ENCODE measurements at regions not wholly inside any gene's neighbourhood (a gene's known extent, or its start where the extent isn't known, plus 50 kb on each side); places are given as distances from the start of the nearest gene placed in this dataset.
"Not testable (repeated sequence)": the region's sequence is repeated elsewhere in the genome, so short reads cannot be mapped to it uniquely, and the experiment has no call there.

GRCh38 chr12:23245186-23245585 is 620.2 kb downstream of the ETNK1 start:
- no peaks in the 10 kb centered on the region for H4K20me1 ChIP-seq (ENCODE audit: control insufficient read depth, extremely low read depth, insufficient read depth, low read length)
- FAIRE-seq = no peak
- no peak overlapping the region for H3K4me2 ChIP-seq (ENCODE audit: control insufficient read depth, extremely low read depth, insufficient read depth, low read depth, low read length)
- H3K9me3 ChIP-seq (ENCODE audit: control insufficient read depth, low read depth, low read length) = no peaks in the 10 kb centered on the region
- no peaks in the 10 kb centered on the region for H3K36me3 ChIP-seq (ENCODE audit: control insufficient read depth in 2 of 2, extremely low read depth in 1 of 2, insufficient read depth in 2 of 2, low read length in 2 of 2)
- no peak for TF ChIP-seq CTCF (optimal IDR thresholded peaks at IDR 0.05 in 1 of 3, IDR thresholded peaks at IDR 0.05 in 1 of 3, conservative IDR thresholded peaks at IDR 0.05 in 1 of 3; ENCODE audit: extremely low read depth in 1 of 3, insufficient read depth in 2 of 3, low read length in 3 of 3)
- no peak for TF ChIP-seq EZH2 (IDR thresholded peaks at IDR 0.05; ENCODE audit: low read length)
- no peaks in the 10 kb centered on the region for H3K4me1 ChIP-seq (ENCODE audit: control insufficient read depth, extremely low read depth, insufficient read depth, low read length)
- H3K27me3 ChIP-seq (ENCODE audit: control insufficient read depth, extremely low read depth, insufficient read depth, low read length) = no peaks in the 10 kb centered on the region
- H3K27ac ChIP-seq (ENCODE audit: control insufficient read depth, insufficient read depth, low read length) = no peak overlapping the region
- no peaks in the 10 kb centered on the region for H3K9me1 ChIP-seq (ENCODE audit: control insufficient read depth, extremely low read depth, insufficient read depth, low read length)
- DNase-seq (ENCODE audit: low read depth, low spot score) = no peak
- no peaks in the 10 kb centered on the region for H3K79me2 ChIP-seq (ENCODE audit: control insufficient read depth, insufficient read depth, low read length)
- no peak overlapping the region for H2AFZ ChIP-seq (ENCODE audit: control insufficient read depth, low read length)
- H3K9ac ChIP-seq (ENCODE audit: control insufficient read depth, extremely low read depth, insufficient read depth, low read length) = no peak overlapping the region
- no peak overlapping the region for H3K4me3 ChIP-seq (ENCODE audit: control insufficient read depth in 2 of 3, extremely low read depth in 1 of 3, insufficient read depth in 2 of 3, low read depth in 1 of 3, low read length in 3 of 3)
- dilution Hi-C loops (cut with MboI; ENCODE audit: extremely low pct_ligation_motif_present, low sequenced_read_pairs) = no loop called here

- FAIRE-seq (no peak), DNase-seq (ENCODE audit: low read depth, low spot score) (no peak)
- dilution Hi-C loops (cut with MboI; ENCODE audit: extremely low pct_ligation_motif_present, low sequenced_read_pairs) = no loop called here
Observed at GRCh38 chr12:23253191-23253590, 628.2 kb downstream of the ETNK1 start.

GRCh38 chr12:23253910-23254309 is 628.9 kb downstream of the ETNK1 start:
- H3K36me3 ChIP-seq (ENCODE audit: control insufficient read depth in 2 of 2, extremely low read depth in 1 of 2, insufficient read depth in 2 of 2, low read length in 2 of 2); H3K4me3 ChIP-seq (ENCODE audit: control insufficient read depth in 2 of 3, extremely low read depth in 1 of 3, insufficient read depth in 2 of 3, low read depth in 1 of 3, low read length in 3 of 3); dilution Hi-C loops (cut with MboI; ENCODE audit: extremely low pct_ligation_motif_present, low sequenced_read_pairs); H3K4me1 ChIP-seq (ENCODE audit: control insufficient read depth, extremely low read depth, insufficient read depth, low read length); H3K4me2 ChIP-seq (ENCODE audit: control insufficient read depth, extremely low read depth, insufficient read depth, low read depth, low read length); H3K27me3 ChIP-seq (ENCODE audit: control insufficient read depth, extremely low read depth, insufficient read depth, low read length); H3K27ac ChIP-seq (ENCODE audit: control insufficient read depth, insufficient read depth, low read length); H3K9me3 ChIP-seq (ENCODE audit: control insufficient read depth, low read depth, low read length); H3K79me2 ChIP-seq (ENCODE audit: control insufficient read depth, insufficient read depth, low read length); H3K9me1 ChIP-seq (ENCODE audit: control insufficient read depth, extremely low read depth, insufficient read depth, low read length); DNase-seq (ENCODE audit: low read depth, low spot score); FAIRE-seq; H2AFZ ChIP-seq (ENCODE audit: control insufficient read depth, low read length); H4K20me1 ChIP-seq (ENCODE audit: control insufficient read depth, extremely low read depth, insufficient read depth, low read length); H3K9ac ChIP-seq (ENCODE audit: control insufficient read depth, extremely low read depth, insufficient read depth, low read length): not testable (repeated sequence)

More at GRCh38 chr12:23253191-23253590, 628.2 kb downstream of the ETNK1 start:
- TF ChIP-seq CTCF (optimal IDR thresholded peaks at IDR 0.05 in 1 of 3, IDR thresholded peaks at IDR 0.05 in 1 of 3, conservative IDR thresholded peaks at IDR 0.05 in 1 of 3; ENCODE audit: extremely low read depth in 1 of 3, insufficient read depth in 2 of 3, low read length in 3 of 3) = no peak
- TF ChIP-seq EZH2 (IDR thresholded peaks at IDR 0.05; ENCODE audit: low read length) = no peak
- Histone ChIP-seq H4K20me1 (ENCODE audit: control insufficient read depth, extremely low read depth, insufficient read depth, low read length) (no peaks in the 10 kb centered on the region), H3K9me1 (ENCODE audit: control insufficient read depth, extremely low read depth, insufficient read depth, low read length) (no peaks in the 10 kb centered on the region), H3K9me3 (ENCODE audit: control insufficient read depth, low read depth, low read length) (no peaks in the 10 kb centered on the region), H3K4me2 (ENCODE audit: control insufficient read depth, extremely low read depth, insufficient read depth, low read depth, low read length) (no peak overlapping the region), H3K27me3 (ENCODE audit: control insufficient read depth, extremely low read depth, insufficient read depth, low read length) (no peaks in the 10 kb centered on the region), H3K27ac (ENCODE audit: control insufficient read depth, insufficient read depth, low read length) (no peak overlapping the region), H2AFZ (ENCODE audit: control insufficient read depth, low read length) (no peak overlapping the region), H3K4me1 (ENCODE audit: control insufficient read depth, extremely low read depth, insufficient read depth, low read length) (no peaks in the 10 kb centered on the region), H3K4me3 (ENCODE audit: control insufficient read depth in 2 of 3, extremely low read depth in 1 of 3, insufficient read depth in 2 of 3, low read depth in 1 of 3, low read length in 3 of 3) (no peak overlapping the region), H3K9ac (ENCODE audit: control insufficient read depth, extremely low read depth, insufficient read depth, low read length) (no peak overlapping the region), H3K36me3 (ENCODE audit: control insufficient read depth in 2 of 2, extremely low read depth in 1 of 2, insufficient read depth in 2 of 2, low read length in 2 of 2) (no peaks in the 10 kb centered on the region), H3K79me2 (ENCODE audit: control insufficient read depth, insufficient read depth, low read length) (no peaks in the 10 kb centered on the region)

All from keratinocyte (primary cell).